NB4 (cell line): ENCODE measurements at regions not wholly inside any gene's neighbourhood (a gene's known extent, or its start where the extent isn't known, plus 50 kb on each side); places are given as distances from the start of the nearest gene placed in this dataset.

ENCODE experiments used
- MYC ChIP-seq: IDR thresholded peaks from 2 replicates; pipeline ENCODE4 v1.6.1; 2011; ENCODE audit warnings: low read depth, low read length
- POLR2A ChIP-seq: IDR thresholded peaks from 2 replicates; pipeline ENCODE4 v1.6.1; 2011; ENCODE audit warnings: mild to moderate bottlenecking; ENCODE audit not compliant: insufficient read length; ENCODE audit errors: extremely low read depth
- TF ChIP-seq, protein P1 (sequence below): IDR thresholded peaks from one replicate; pipeline ENCODE4 v1.5.1; 2012; ENCODE audit warnings: low read depth, low read length
- TF ChIP-seq, protein P2 (sequence below): IDR thresholded peaks from 2 replicates; pipeline ENCODE4 v1.6.1; 2011; ENCODE audit warnings: low read depth, low read length

DNA sequence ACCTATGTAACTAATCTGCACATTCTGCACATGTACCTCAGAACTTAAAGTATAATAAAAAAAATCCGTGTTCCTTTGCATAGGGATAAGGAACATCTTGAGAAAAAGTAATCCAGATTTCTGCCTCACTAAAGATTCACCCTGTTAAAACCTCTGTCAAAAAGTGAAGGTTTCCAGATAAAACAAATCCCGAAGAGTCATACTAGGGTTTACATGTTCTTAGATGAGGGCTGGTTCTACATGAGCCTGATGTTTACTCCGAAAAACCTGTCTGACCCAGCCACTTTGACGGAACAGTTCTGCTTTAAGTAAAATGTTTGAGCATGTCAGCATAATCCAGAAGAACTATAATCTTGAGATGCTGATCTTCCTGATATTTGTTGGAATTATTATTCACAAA lies 515.6 kb upstream of the SLC8A1 start:
- TF ChIP-seq, protein P1, sequence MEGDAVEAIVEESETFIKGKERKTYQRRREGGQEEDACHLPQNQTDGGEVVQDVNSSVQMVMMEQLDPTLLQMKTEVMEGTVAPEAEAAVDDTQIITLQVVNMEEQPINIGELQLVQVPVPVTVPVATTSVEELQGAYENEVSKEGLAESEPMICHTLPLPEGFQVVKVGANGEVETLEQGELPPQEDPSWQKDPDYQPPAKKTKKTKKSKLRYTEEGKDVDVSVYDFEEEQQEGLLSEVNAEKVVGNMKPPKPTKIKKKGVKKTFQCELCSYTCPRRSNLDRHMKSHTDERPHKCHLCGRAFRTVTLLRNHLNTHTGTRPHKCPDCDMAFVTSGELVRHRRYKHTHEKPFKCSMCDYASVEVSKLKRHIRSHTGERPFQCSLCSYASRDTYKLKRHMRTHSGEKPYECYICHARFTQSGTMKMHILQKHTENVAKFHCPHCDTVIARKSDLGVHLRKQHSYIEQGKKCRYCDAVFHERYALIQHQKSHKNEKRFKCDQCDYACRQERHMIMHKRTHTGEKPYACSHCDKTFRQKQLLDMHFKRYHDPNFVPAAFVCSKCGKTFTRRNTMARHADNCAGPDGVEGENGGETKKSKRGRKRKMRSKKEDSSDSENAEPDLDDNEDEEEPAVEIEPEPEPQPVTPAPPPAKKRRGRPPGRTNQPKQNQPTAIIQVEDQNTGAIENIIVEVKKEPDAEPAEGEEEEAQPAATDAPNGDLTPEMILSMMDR: no peak
- TF ChIP-seq POLR2A (no peak), MYC (no peak)
- TF ChIP-seq, protein P2, sequence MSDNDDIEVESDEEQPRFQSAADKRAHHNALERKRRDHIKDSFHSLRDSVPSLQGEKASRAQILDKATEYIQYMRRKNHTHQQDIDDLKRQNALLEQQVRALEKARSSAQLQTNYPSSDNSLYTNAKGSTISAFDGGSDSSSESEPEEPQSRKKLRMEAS: no peak
